NB4 (cell line): ENCODE measurements at regions not wholly inside any gene's neighbourhood (a gene's known extent, or its start where the extent isn't known, plus 50 kb on each side); places are given as distances from the start of the nearest gene placed in this dataset.

Experiments used
- DNase-seq: peaks from one replicate; pipeline ENCODE4 v3.0.0; 2010; ENCODE audit warnings: low read depth
- H3K4me3 ChIP-seq: one replicate; pipeline ENCODE4 v1.5.1; 2011; ENCODE audit warnings: mild to moderate bottlenecking, low read depth, low read length, moderate library complexity
- CTCF ChIP-seq: IDR thresholded peaks from one replicate; pipeline ENCODE4 v1.5.1; 2012; ENCODE audit warnings: low read depth, low read length
- MYC ChIP-seq: IDR thresholded peaks from 2 replicates; pipeline ENCODE4 v1.6.1; 2011; ENCODE audit warnings: low read depth, low read length
- POLR2A ChIP-seq: IDR thresholded peaks from 2 replicates; pipeline ENCODE4 v1.6.1; 2011; ENCODE audit warnings: mild to moderate bottlenecking; ENCODE audit not compliant: insufficient read length; ENCODE audit errors: extremely low read depth
- TF ChIP-seq, protein P1 (sequence below): IDR thresholded peaks from 2 replicates; pipeline ENCODE4 v1.6.1; 2011; ENCODE audit warnings: low read depth, low read length

DNA sequence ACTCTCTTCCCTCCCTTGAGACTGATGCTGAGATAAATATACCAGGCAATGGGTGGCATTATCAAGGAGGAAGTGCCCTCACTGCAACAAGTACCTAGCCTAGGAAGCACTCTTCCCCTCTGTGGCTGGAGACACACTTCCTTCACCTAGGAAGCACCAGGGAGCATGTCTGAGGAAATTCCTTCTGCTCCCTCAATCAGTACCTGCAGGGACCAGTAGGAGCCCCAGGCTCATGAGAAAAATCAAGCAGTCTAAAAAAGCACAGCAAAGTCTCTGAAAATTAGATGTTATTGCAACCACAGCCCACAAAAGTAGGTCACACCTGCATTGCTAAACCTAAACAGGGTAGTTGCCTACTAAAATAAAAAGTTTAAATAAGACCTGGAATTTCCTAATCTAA lies 78.2 kb upstream of the TRPM1 start:
- TF ChIP-seq, protein P1, sequence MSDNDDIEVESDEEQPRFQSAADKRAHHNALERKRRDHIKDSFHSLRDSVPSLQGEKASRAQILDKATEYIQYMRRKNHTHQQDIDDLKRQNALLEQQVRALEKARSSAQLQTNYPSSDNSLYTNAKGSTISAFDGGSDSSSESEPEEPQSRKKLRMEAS, result no peak
- no peak for TF ChIP-seq MYC
- no peak for TF ChIP-seq CTCF
- no peak for TF ChIP-seq POLR2A
- DNase-seq, result no peak
- no peak overlapping the region for H3K4me3 ChIP-seq

DNA sequence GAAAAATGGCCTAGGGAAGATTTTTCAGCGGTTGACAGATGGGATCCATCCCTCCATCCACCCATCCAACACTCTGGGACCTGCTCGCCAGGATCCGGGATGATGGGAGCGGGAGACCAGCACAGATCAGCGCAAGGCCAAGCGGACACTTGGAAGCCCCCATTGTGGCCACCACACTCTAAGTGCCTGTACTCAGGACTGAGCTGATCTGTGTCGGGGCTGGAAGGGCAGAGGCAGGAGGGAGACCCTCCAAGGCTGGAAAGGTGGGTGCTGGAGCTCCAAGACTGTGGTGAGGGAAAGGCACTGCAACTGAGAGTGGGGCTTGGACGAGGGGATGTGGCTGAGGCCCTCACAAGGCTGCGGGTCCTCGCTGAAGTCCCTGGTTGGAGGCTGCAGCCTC lies 91.8 kb upstream of the TRPM1 start:
- H3K4me3 ChIP-seq, result no peak overlapping the region
- TF ChIP-seq POLR2A, result no peak
- no peak for TF ChIP-seq CTCF
- TF ChIP-seq, protein P1, result no peak
- no peak for TF ChIP-seq MYC
- no peak for DNase-seq

DNA sequence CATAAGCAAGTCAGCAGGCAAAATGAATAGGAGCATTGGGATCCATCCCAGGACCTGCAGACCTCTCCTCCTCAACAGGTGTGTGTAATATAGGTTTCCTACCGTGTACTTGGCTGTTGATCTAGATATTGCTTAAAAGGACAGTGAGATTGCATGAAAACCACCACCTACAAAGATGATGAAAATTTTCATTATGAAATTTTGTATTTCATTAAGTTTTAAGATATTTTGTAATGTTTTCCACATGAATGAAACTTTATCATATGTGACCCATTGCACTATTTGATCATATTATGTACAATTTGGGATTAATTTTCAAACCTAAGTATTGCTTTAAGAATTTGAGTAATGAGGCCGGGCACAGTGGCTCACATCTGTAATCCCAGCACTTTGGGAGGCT lies 94.3 kb upstream of the TRPM1 start:
- DNase-seq, result no peak
- no peak for TF ChIP-seq CTCF
- TF ChIP-seq POLR2A, result no peak
- TF ChIP-seq MYC, result no peak
- TF ChIP-seq, protein P1, result no peak
- H3K4me3 ChIP-seq, result no peak overlapping the region

DNA sequence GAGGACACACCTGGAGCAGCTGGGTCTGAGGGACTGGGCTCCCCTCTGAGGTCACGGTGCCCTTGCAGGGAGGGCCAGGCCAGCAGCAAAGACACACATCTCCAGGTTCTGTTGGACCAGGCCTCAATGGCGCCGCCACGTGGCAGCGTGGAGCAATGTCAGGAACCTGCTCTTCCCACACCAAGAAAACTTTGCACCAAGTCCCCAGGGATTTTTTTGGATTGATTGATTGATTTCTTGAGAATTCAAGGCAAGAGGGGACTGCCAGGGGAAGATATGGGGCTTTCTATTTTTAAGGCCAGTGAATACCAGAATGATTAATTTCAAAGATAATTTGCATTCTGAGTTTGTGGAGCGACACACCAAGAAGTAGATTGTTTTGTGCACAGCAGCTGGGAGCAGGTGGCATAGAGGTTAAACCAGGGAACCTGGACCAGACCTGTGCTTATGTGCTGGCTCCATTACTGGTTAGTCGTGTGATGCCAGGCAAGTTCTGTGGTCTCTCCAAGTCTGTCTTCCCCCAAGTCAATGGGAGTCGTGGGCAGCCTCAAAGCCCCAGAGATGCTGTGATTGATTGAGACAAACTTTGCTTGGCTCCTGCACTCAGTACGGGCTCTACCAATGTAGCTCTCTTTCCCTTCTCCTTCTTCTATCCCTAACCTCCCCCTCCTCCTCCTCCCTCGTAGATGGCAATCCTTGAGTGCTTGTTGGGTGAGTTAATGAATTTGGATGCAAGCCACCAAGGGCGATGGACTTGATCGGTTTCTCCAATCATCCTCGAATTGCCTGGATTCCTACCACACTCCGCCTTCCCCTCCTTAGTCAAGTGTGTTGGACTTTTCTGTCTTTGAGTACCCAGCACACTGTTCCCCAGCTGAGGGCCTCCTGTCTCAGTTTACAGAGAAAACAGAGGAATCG lies 96.2 kb upstream of the TRPM1 start:
- peak; percentile 57 for DNase-seq
- no peak overlapping the region for H3K4me3 ChIP-seq
- TF ChIP-seq POLR2A, result no peak
- peak; percentile 75 for TF ChIP-seq CTCF
- peak; percentile 32; the same call in 1 of the 2 replicates for TF ChIP-seq MYC
- TF ChIP-seq, protein P1, result peak; percentile 89

DNA sequence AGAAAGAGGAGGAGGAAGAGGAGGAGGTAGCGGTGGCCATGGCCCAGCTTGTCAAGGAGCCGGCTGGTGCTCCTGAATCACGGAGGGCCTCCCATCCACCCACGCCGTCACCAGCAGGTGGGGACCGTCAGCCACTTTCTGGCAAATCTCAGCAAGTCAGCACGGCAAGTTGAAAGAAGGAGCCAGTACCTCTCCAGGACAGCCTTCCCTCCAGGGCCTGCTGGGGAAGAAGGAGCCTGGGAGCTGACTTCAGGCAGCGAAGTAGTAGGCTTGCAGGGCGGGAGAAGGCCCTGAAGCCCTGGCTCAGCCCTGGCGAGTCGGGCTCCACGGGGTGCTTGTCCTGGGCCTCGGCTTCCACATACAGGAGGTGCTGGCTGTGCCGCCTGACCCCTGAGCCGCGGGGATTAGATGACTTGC lies 99.2 kb upstream of the TRPM1 start:
- DNase-seq, result peak; percentile 52
- TF ChIP-seq, protein P1, result no peak
- no peak for TF ChIP-seq MYC
- TF ChIP-seq POLR2A, result no peak
- no peak for TF ChIP-seq CTCF
- H3K4me3 ChIP-seq, result no peak overlapping the region
